IMR-90 (cell line): ENCODE measurements at regions not wholly inside any gene's neighbourhood (a gene's known extent, or its start where the extent isn't known, plus 50 kb on each side); places are given as distances from the start of the nearest gene placed in this dataset.

Experiments
- ATAC-seq: fragments of 200-7000 bp; cut with Tn5 transposase; 2 replicates; pipeline ENCODE4 v1.9.1; 2020; ENCODE audit warnings: low read depth, mild to moderate bottlenecking, moderate library complexity
- BruUV-seq: library from RNA; stranded (reverse); fragments of 400-500 nt; replicated peaks from 2 replicates; lab custom pipeline; 2021; lab: Mats Ljungman, UMichigan
- CTCF ChIA-PET: fragments of 300-600 bp; formaldehyde crosslinking; extraction: SDS; loops from one replicate; lab custom pipeline; 2021; ENCODE audit warnings: antibody characterized with exemption; lab: Yijun Ruan, JAX
- POLR2A ChIA-PET: fragments of 300-600 bp; sonication (Branson Sonifier 250); formaldehyde crosslinking; loops from one replicate; lab custom pipeline; 2022; ENCODE audit warnings: antibody characterized with exemption; ENCODE audit not compliant: unreplicated experiment; lab: Charles Lee
- DNase-seq: peaks from one replicate; pipeline ENCODE4 v3.0.0; 2013
- H2AFZ ChIP-seq: replicated peaks from 2 replicates; pipeline ENCODE3; 2013; ENCODE audit warnings: low read length, mild to moderate bottlenecking; ENCODE audit not compliant: poor library complexity
- H2AK5ac ChIP-seq: 2 replicates; pipeline ENCODE4 v1.6.1; 2013; ENCODE audit warnings: low read depth, low read length, inconsistent platforms
- H2AK9ac ChIP-seq: replicated peaks from 2 replicates; pipeline ENCODE3; 2013; ENCODE audit warnings: mild to moderate bottlenecking, low read depth, low read length, moderate library complexity; ENCODE audit not compliant: poor library complexity
- H2BK120ac ChIP-seq: 2 replicates; pipeline ENCODE4 v1.6.1; 2013; ENCODE audit warnings: low read depth, low read length, inconsistent platforms
- H2BK15ac ChIP-seq: 3 replicates; pipeline ENCODE4 v1.6.1; 2013; ENCODE audit warnings: low read depth, low read length, inconsistent platforms
- H2BK20ac ChIP-seq: 2 replicates; pipeline ENCODE4 v1.6.1; 2013; ENCODE audit warnings: low read depth, mild to moderate bottlenecking, inconsistent platforms, low read length, moderate library complexity
- H2BK5ac ChIP-seq: 2 replicates; pipeline ENCODE4 v1.6.1; 2013; ENCODE audit warnings: mild to moderate bottlenecking, low read depth, low read length, inconsistent platforms; ENCODE audit not compliant: poor library complexity, severe bottlenecking
- H3K14ac ChIP-seq: replicated peaks from 2 replicates; pipeline ENCODE4 v1.6.1; 2013; ENCODE audit warnings: low read depth, low read length, inconsistent platforms
- H3K18ac ChIP-seq: 2 replicates; pipeline ENCODE4 v1.6.1; 2013; ENCODE audit warnings: low read depth, low read length, control low read depth
- H3K23ac ChIP-seq: 2 replicates; pipeline ENCODE4 v1.6.1; 2013; ENCODE audit warnings: low read depth, low read length, inconsistent platforms
- H3K27ac ChIP-seq: 2 replicates; pipeline ENCODE4 v1.5.1; 2013; ENCODE audit warnings: mild to moderate bottlenecking, control low read depth, low read length; ENCODE audit not compliant: insufficient read depth
- H3K27me3 ChIP-seq: 2 replicates; pipeline ENCODE4 v1.6.1; 2013; ENCODE audit warnings: low read length; ENCODE audit not compliant: control insufficient read depth, insufficient read depth
- H3K36me3 ChIP-seq: 2 replicates; pipeline ENCODE4 v1.6.1; 2013; ENCODE audit warnings: low read length, mixed read lengths; ENCODE audit not compliant: control insufficient read depth, insufficient read depth
- H3K4ac ChIP-seq: 2 replicates; pipeline ENCODE4 v1.6.1; 2013; ENCODE audit warnings: low read depth, low read length, inconsistent platforms
- H3K4me1 ChIP-seq: 2 replicates; pipeline ENCODE4 v1.6.1; 2013; ENCODE audit warnings: low read length, mixed read lengths; ENCODE audit not compliant: control insufficient read depth, insufficient read depth
- H3K4me2 ChIP-seq: 2 replicates; pipeline ENCODE4 v1.6.1; 2013; ENCODE audit warnings: low read depth, mild to moderate bottlenecking, control low read depth, low read length, moderate library complexity
- H3K4me3 ChIP-seq: 2 replicates; pipeline ENCODE4 v1.5.1; 2013; ENCODE audit warnings: low read depth, mild to moderate bottlenecking, control low read depth, low read length, moderate library complexity; ENCODE audit not compliant: insufficient read depth
- H3K56ac ChIP-seq: 2 replicates; pipeline ENCODE4 v1.6.1; 2013; ENCODE audit warnings: low read length, inconsistent platforms; ENCODE audit not compliant: insufficient read depth; ENCODE audit errors: extremely low read depth
- H3K79me1 ChIP-seq, 2 experiments: 2 replicates each; pipeline ENCODE4 v1.6.1; 2013; ENCODE audit warnings: low read length in 2 of 2, inconsistent platforms in 1 of 2, low read depth in 1 of 2
- H3K9ac ChIP-seq: 2 replicates; pipeline ENCODE4 v1.6.1; 2013; ENCODE audit warnings: low read depth, low read length, control low read depth
- H3K9me1 ChIP-seq: 2 replicates; pipeline ENCODE4 v1.6.1; 2013; ENCODE audit warnings: low read length, inconsistent platforms; ENCODE audit not compliant: insufficient read depth
- H3K9me3 ChIP-seq: 2 replicates; pipeline ENCODE4 v1.6.1; 2013; ENCODE audit warnings: low read length; ENCODE audit not compliant: control insufficient read depth, insufficient read depth
- H4K20me1 ChIP-seq: 2 replicates; pipeline ENCODE4 v1.6.1; 2013; ENCODE audit warnings: low read length, inconsistent platforms; ENCODE audit not compliant: insufficient read depth
- H4K5ac ChIP-seq: 2 replicates; pipeline ENCODE4 v1.6.1; 2013; ENCODE audit warnings: mild to moderate bottlenecking, low read depth, low read length, control low read depth
- H4K8ac ChIP-seq, 2 experiments: 2 replicates each; pipeline ENCODE4 v1.6.1; 2013; ENCODE audit warnings: low read depth in 2 of 2, low read length in 2 of 2, control low read depth in 1 of 2, inconsistent platforms in 1 of 2
- H4K91ac ChIP-seq: 2 replicates; pipeline ENCODE4 v1.6.1; 2013; ENCODE audit warnings: low read depth, low read length, inconsistent platforms; ENCODE audit not compliant: insufficient read depth
- FOS ChIP-seq: fragments of 150-350 bp; IDR thresholded peaks from 2 replicates; pipeline ENCODE4 v1.6.1; 2016; ENCODE audit warnings: low read depth, low read length
- MAFK ChIP-seq: IDR thresholded peaks from 2 replicates; pipeline ENCODE4 v1.6.1; 2012; ENCODE audit warnings: low read depth, low read length, improper control_type of control experiment
- POLR2A ChIP-seq: IDR thresholded peaks from 2 replicates; pipeline ENCODE4 v1.6.1; 2012; ENCODE audit warnings: mild to moderate bottlenecking, low read depth, low read length
- RAD21 ChIP-seq: IDR thresholded peaks from 2 replicates; pipeline ENCODE4 v1.6.1; 2012; ENCODE audit warnings: low read length, improper control_type of control experiment
- RFX5 ChIP-seq: IDR thresholded peaks from 2 replicates; pipeline ENCODE4 v1.8.0; 2012; ENCODE audit warnings: low read depth, mild to moderate bottlenecking, low read length, moderate library complexity
- SMC3 ChIP-seq: fragments of 150-350 bp; IDR thresholded peaks from 2 replicates; pipeline ENCODE4 v1.6.1; 2016; ENCODE audit warnings: low read depth, mild to moderate bottlenecking, antibody characterized with exemption, low read length, moderate library complexity
- WGBS, 2 experiments: methylation state at CpG; one replicate each; pipeline versions ENCODE4 v1.1.5 to v1.1.7; 2013; ENCODE audit warnings: missing lambda C conversion rate in 2 of 2; ENCODE audit not compliant: insufficient read length in 1 of 2; ENCODE audit errors: extremely low coverage in 2 of 2; 5-methylcytosine and 5-hydroxymethylcytosine counted together
- dilution Hi-C: fragments of 300-500 bp; cut with HindIII; formaldehyde crosslinking; loops from one replicate; pipeline ENCODE4 v1.14.3; 2018; ENCODE audit warnings: low sequenced_read_pairs; ENCODE audit not compliant: unreplicated experiment
- in situ Hi-C: fragments of 300-500 bp; cut with MboI; formaldehyde crosslinking; loops from 3 replicates; pipeline ENCODE4 v1.14.3; 2019; ENCODE audit warnings: low sequenced_read_pairs, inconsistent platforms, mixed read lengths
- intact Hi-C: fragments of 100-400 bp; cut with micrococcal nuclease; formaldehyde crosslinking; loops from 2 replicates; pipeline ENCODE4 v1.10.0; 2022

GRCh38 chr6:166767230-166767629 lies 140.2 kb upstream of the RPS6KA2 start:
- H3K4me1 ChIP-seq: no peaks in the 10 kb centered on the region
- no TSS peak for BruUV-seq
- TF ChIP-seq FOS (no peak), MAFK (no peak), POLR2A (no peak), SMC3 (no peak), RAD21 (no peak), RFX5 (no peak)
- H2BK5ac ChIP-seq: no peak overlapping the region
- no peak overlapping the region for H2BK20ac ChIP-seq
- no peaks in the 10 kb centered on the region for H3K36me3 ChIP-seq
- in situ Hi-C loops: no loop called here
- no peaks in the 10 kb centered on the region for H3K79me1 ChIP-seq
- POLR2A ChIA-PET: no interaction called here
- no peak overlapping the region for H2AK5ac ChIP-seq
- H3K56ac ChIP-seq: no peak overlapping the region
- WGBS, 2 experiments: 96% methylated on average over 4 of the region's 16 CpGs; no CpG with 5 or more reads in 1 of the 2 experiments
- H3K4me2 ChIP-seq: no peak overlapping the region
- H4K5ac ChIP-seq: no peak overlapping the region
- no peaks in the 10 kb centered on the region; the same call in 1 of the 2 replicates for H4K20me1 ChIP-seq
- H3K9me1 ChIP-seq: no peaks in the 10 kb centered on the region
- no peak overlapping the region for H3K23ac ChIP-seq
- DNase-seq (no peak), ATAC-seq (no peak)
- H3K14ac ChIP-seq: no peak overlapping the region
- H2AK9ac ChIP-seq: no peak overlapping the region
- no peaks in the 10 kb centered on the region for H3K9me3 ChIP-seq
- no peak overlapping the region for H3K9ac ChIP-seq
- dilution Hi-C loops: no loop called here
- peaks cover 20% of the 10 kb centered on the region; the same call in 1 of the 2 replicates for H3K27me3 ChIP-seq
- no peak overlapping the region for H4K91ac ChIP-seq
- CTCF ChIA-PET: interaction anchor here (0.7 to 1.2 kb wide), 2 partner anchors 8 to 328 kb away, joined by 3 to 4 read pairs; no protein-coding TSS in a partner anchor
- intact Hi-C loops: no loop called here
- no peak overlapping the region for H2BK15ac ChIP-seq
- H4K8ac ChIP-seq: no peak overlapping the region
- no peak overlapping the region for H2BK120ac ChIP-seq
- no peak overlapping the region for H3K4me3 ChIP-seq
- no peak overlapping the region for H3K18ac ChIP-seq
- no peak overlapping the region for H3K4ac ChIP-seq
- no peak overlapping the region for H2AFZ ChIP-seq
- no peak overlapping the region for H3K27ac ChIP-seq
